ENCODE measurements at regions not wholly inside any gene's neighbourhood (a gene's known extent, or its start where the extent isn't known, plus 50 kb on each side); places are given as distances from the start of the nearest gene placed in this dataset.

DNA sequence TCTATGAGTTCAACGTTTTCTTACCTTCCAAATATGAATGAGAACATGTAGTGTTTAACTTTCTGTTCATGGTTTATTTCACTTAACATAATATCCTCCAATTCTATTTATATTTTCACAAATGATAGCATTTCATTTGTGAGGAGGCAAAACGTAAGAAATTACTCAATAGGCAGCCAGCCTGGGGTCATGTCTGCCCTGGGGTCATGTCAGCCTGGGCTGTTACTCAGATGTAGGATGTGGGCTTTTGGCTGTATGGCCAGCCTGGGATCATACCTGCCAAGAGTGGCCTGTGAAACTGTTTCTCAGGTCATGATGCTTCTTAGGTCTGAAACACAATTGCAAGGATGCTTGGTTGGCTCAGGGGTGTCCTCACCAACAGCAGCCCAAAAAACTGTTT, 187.0 kb downstream of the FBXO8 start:
- Histone ChIP-seq H2BK120ac (ENCODE audit: low read depth, low read length) (no peak overlapping the region), H3K36me3 (ENCODE audit: control insufficient read depth in 1 of 2, insufficient read depth in 2 of 2, low read depth in 1 of 2, low read length in 2 of 2) (no peaks in the 10 kb centered on the region), H2BK5ac (ENCODE audit: low read depth, low read length, poor library complexity, severe bottlenecking) (no peak overlapping the region), H3K27ac (ENCODE audit: low read length, poor library complexity, severe bottlenecking) (no peak overlapping the region), H3K9ac (ENCODE audit: low read length) (no peak overlapping the region), H3K27me3 (ENCODE audit: control insufficient read depth in 1 of 2, insufficient read depth in 1 of 2, low read length in 2 of 2) (no peaks in the 10 kb centered on the region), H2AFZ (ENCODE audit: low read depth, low read length) (no peak overlapping the region), H3K4me1 (ENCODE audit: control insufficient read depth, insufficient read depth, low read depth, low read length) (no peaks in the 10 kb centered on the region), H3K4me3 (ENCODE audit: insufficient read depth in 1 of 2, low read depth in 1 of 2, low read length in 2 of 2) (no peak overlapping the region), H2BK12ac (ENCODE audit: low read length in 2 of 2) (no peak overlapping the region), H3K23ac (ENCODE audit: low read length in 2 of 2) (no peak overlapping the region), H3K14ac (ENCODE audit: low read length in 2 of 2) (no peak overlapping the region), H3K4ac (ENCODE audit: low read depth in 1 of 2, low read length in 2 of 2) (no peak overlapping the region), H2AK5ac (ENCODE audit: low read length, severe bottlenecking) (no peak overlapping the region), H3K18ac (ENCODE audit: low read depth in 1 of 2, low read length in 2 of 2) (no peak overlapping the region), H3K9me3 (ENCODE audit: control insufficient read depth, low read length) (no peaks in the 10 kb centered on the region), H3K4me2 (ENCODE audit: low read length, poor library complexity, severe bottlenecking) (no peak overlapping the region), H2BK15ac (ENCODE audit: low read depth, poor library complexity, severe bottlenecking) (no peak overlapping the region), H4K91ac (ENCODE audit: low read length) (no peak overlapping the region), H4K8ac (ENCODE audit: low read length) (no peak overlapping the region), H3K79me1 (replicated peaks; ENCODE audit: low read length, poor library complexity, severe bottlenecking) (no peaks in the 10 kb centered on the region)
- DNase-seq: no peak
- 93% methylated on average over 1 of the region's 2 CpGs for WGBS

DNA sequence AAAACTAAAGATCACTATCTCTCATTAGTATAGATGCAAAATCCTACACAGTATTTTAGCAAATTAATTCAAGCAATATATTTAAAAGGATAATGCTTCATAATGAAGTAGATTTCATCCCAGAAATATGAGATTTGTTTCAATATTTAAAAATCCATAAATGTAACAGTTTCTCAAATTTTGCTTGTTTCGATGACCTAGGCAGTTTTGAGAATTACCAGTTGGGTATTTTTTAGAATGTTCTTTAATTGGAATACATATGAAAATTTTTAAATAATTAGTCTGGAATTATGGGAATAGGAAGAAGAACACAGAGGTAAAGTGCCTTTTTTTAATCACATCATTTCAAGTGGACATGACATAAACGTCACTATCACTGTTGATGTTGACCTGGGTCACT, 192.3 kb downstream of the FBXO8 start:
- no peak for DNase-seq
- H3K4ac ChIP-seq (ENCODE audit: low read depth in 1 of 2, low read length in 2 of 2): no peak overlapping the region
- H2BK15ac ChIP-seq (ENCODE audit: low read depth, poor library complexity, severe bottlenecking): no peak overlapping the region
- no peak overlapping the region for H3K4me2 ChIP-seq (ENCODE audit: low read length, poor library complexity, severe bottlenecking)
- no peaks in the 10 kb centered on the region for H3K9me3 ChIP-seq (ENCODE audit: control insufficient read depth, low read length)
- WGBS: no CpG with 5 or more reads among the region's 2 CpGs
- no peak overlapping the region for H2BK12ac ChIP-seq (ENCODE audit: low read length in 2 of 2)
- no peak overlapping the region for H4K91ac ChIP-seq (ENCODE audit: low read length)
- H2BK5ac ChIP-seq (ENCODE audit: low read depth, low read length, poor library complexity, severe bottlenecking): no peak overlapping the region
- H3K27me3 ChIP-seq (ENCODE audit: control insufficient read depth in 1 of 2, insufficient read depth in 1 of 2, low read length in 2 of 2): no peaks in the 10 kb centered on the region
- H3K27ac ChIP-seq (ENCODE audit: low read length, poor library complexity, severe bottlenecking): no peak overlapping the region
- H2BK120ac ChIP-seq (ENCODE audit: low read depth, low read length): no peak overlapping the region
- no peak overlapping the region for H3K23ac ChIP-seq (ENCODE audit: low read length in 2 of 2)
- no peaks in the 10 kb centered on the region for H3K4me1 ChIP-seq (ENCODE audit: control insufficient read depth, insufficient read depth, low read depth, low read length)
- no peak overlapping the region for H2AFZ ChIP-seq (ENCODE audit: low read depth, low read length)
- H3K36me3 ChIP-seq (ENCODE audit: control insufficient read depth in 1 of 2, insufficient read depth in 2 of 2, low read depth in 1 of 2, low read length in 2 of 2): no peaks in the 10 kb centered on the region
- no peaks in the 10 kb centered on the region for H3K79me1 ChIP-seq (replicated peaks; ENCODE audit: low read length, poor library complexity, severe bottlenecking)
- H3K4me3 ChIP-seq (ENCODE audit: insufficient read depth in 1 of 2, low read depth in 1 of 2, low read length in 2 of 2): no peak overlapping the region
- H3K18ac ChIP-seq (ENCODE audit: low read depth in 1 of 2, low read length in 2 of 2): no peak overlapping the region
- no peak overlapping the region for H4K8ac ChIP-seq (ENCODE audit: low read length)
- no peak overlapping the region for H3K9ac ChIP-seq (ENCODE audit: low read length)
- H2AK5ac ChIP-seq (ENCODE audit: low read length, severe bottlenecking): no peak overlapping the region
- no peak overlapping the region for H3K14ac ChIP-seq (ENCODE audit: low read length in 2 of 2)

GRCh38 chr4:174089711-174090110, 193.8 kb downstream of the FBXO8 start:
- H3K9ac ChIP-seq (ENCODE audit: low read length): no peak overlapping the region

GRCh38 chr4:174088795-174089194, 194.7 kb downstream of the FBXO8 start:
- Histone ChIP-seq H2BK120ac (ENCODE audit: low read depth, low read length) (no peak overlapping the region), H3K18ac (ENCODE audit: low read depth in 1 of 2, low read length in 2 of 2) (peak overlapping the region in 1 of 2 experiments; percentile 43), H2BK12ac (ENCODE audit: low read length in 2 of 2) (no peak overlapping the region), H2AFZ (ENCODE audit: low read depth, low read length) (no peak overlapping the region), H3K9me3 (ENCODE audit: control insufficient read depth, low read length) (no peaks in the 10 kb centered on the region), H3K4me3 (ENCODE audit: insufficient read depth in 1 of 2, low read depth in 1 of 2, low read length in 2 of 2) (no peak overlapping the region), H3K23ac (ENCODE audit: low read length in 2 of 2) (no peak overlapping the region), H3K27me3 (ENCODE audit: control insufficient read depth in 1 of 2, insufficient read depth in 1 of 2, low read length in 2 of 2) (no peaks in the 10 kb centered on the region), H3K36me3 (ENCODE audit: control insufficient read depth in 1 of 2, insufficient read depth in 2 of 2, low read depth in 1 of 2, low read length in 2 of 2) (no peaks in the 10 kb centered on the region), H2AK5ac (ENCODE audit: low read length, severe bottlenecking) (no peak overlapping the region), H4K8ac (ENCODE audit: low read length) (no peak overlapping the region), H4K91ac (ENCODE audit: low read length) (no peak overlapping the region), H2BK15ac (ENCODE audit: low read depth, poor library complexity, severe bottlenecking) (no peak overlapping the region), H3K4ac (ENCODE audit: low read depth in 1 of 2, low read length in 2 of 2) (no peak overlapping the region), H3K14ac (ENCODE audit: low read length in 2 of 2) (no peak overlapping the region), H3K9ac (ENCODE audit: low read length) (no peak overlapping the region), H3K79me1 (replicated peaks; ENCODE audit: low read length, poor library complexity, severe bottlenecking) (no peaks in the 10 kb centered on the region), H2BK5ac (ENCODE audit: low read depth, low read length, poor library complexity, severe bottlenecking) (no peak overlapping the region), H3K4me1 (ENCODE audit: control insufficient read depth, insufficient read depth, low read depth, low read length) (no peaks in the 10 kb centered on the region), H3K4me2 (ENCODE audit: low read length, poor library complexity, severe bottlenecking) (no peak overlapping the region), H3K27ac (ENCODE audit: low read length, poor library complexity, severe bottlenecking) (no peak overlapping the region)
- no peak for DNase-seq
- 56% methylated on average over 2 of the region's 3 CpGs for WGBS

More at GRCh38 chr4:174089711-174090110, 193.8 kb downstream of the FBXO8 start:
- H2AFZ ChIP-seq (ENCODE audit: low read depth, low read length): no peak overlapping the region
- H3K36me3 ChIP-seq (ENCODE audit: control insufficient read depth in 1 of 2, insufficient read depth in 2 of 2, low read depth in 1 of 2, low read length in 2 of 2): no peaks in the 10 kb centered on the region
- H3K18ac ChIP-seq (ENCODE audit: low read depth in 1 of 2, low read length in 2 of 2): no peak overlapping the region
- H2BK12ac ChIP-seq (ENCODE audit: low read length in 2 of 2): no peak overlapping the region
- 86% methylated on average over 4 of the region's 4 CpGs for WGBS
- no peak overlapping the region for H2BK15ac ChIP-seq (ENCODE audit: low read depth, poor library complexity, severe bottlenecking)
- no peaks in the 10 kb centered on the region for H3K79me1 ChIP-seq (replicated peaks; ENCODE audit: low read length, poor library complexity, severe bottlenecking)
- no peak overlapping the region for H3K14ac ChIP-seq (ENCODE audit: low read length in 2 of 2)
- H3K9me3 ChIP-seq (ENCODE audit: control insufficient read depth, low read length): no peaks in the 10 kb centered on the region
- H3K4me1 ChIP-seq (ENCODE audit: control insufficient read depth, insufficient read depth, low read depth, low read length): no peaks in the 10 kb centered on the region
- no peak for DNase-seq
- H3K23ac ChIP-seq (ENCODE audit: low read length in 2 of 2): no peak overlapping the region
- no peak overlapping the region for H2BK5ac ChIP-seq (ENCODE audit: low read depth, low read length, poor library complexity, severe bottlenecking)
- no peak overlapping the region for H3K4me2 ChIP-seq (ENCODE audit: low read length, poor library complexity, severe bottlenecking)
- H2BK120ac ChIP-seq (ENCODE audit: low read depth, low read length): no peak overlapping the region
- H3K4ac ChIP-seq (ENCODE audit: low read depth in 1 of 2, low read length in 2 of 2): no peak overlapping the region
- H3K27me3 ChIP-seq (ENCODE audit: control insufficient read depth in 1 of 2, insufficient read depth in 1 of 2, low read length in 2 of 2): no peaks in the 10 kb centered on the region
- no peak overlapping the region for H2AK5ac ChIP-seq (ENCODE audit: low read length, severe bottlenecking)
- no peak overlapping the region for H3K4me3 ChIP-seq (ENCODE audit: insufficient read depth in 1 of 2, low read depth in 1 of 2, low read length in 2 of 2)
- H4K8ac ChIP-seq (ENCODE audit: low read length): no peak overlapping the region
- no peak overlapping the region for H4K91ac ChIP-seq (ENCODE audit: low read length)
- no peak overlapping the region for H3K27ac ChIP-seq (ENCODE audit: low read length, poor library complexity, severe bottlenecking)

All from mesenchymal stem cell (in vitro differentiated cells and primary cell).